GM21723 (cell line): ENCODE measurements at regions not wholly inside any gene's neighbourhood (a gene's known extent, or its start where the extent isn't known, plus 50 kb on each side); places are given as distances from the start of the nearest gene placed in this dataset.

Experiments used
- ATAC-seq: cut with Tn5 transposase; IDR thresholded peaks from one replicate; pipeline ENCODE4 v1.9.1; 2021; ENCODE audit warnings: mild to moderate bottlenecking, moderate library complexity; ENCODE audit not compliant: unreplicated experiment

- ATAC-seq = no peak
Observed at GRCh38 chr3:117234331-117234730, 524.8 kb downstream of the TUSC7 start.

- no peak for ATAC-seq
Observed at GRCh38 chr3:117235304-117235703, 525.7 kb downstream of the TUSC7 start.

- no peak for ATAC-seq
Observed at GRCh38 chr3:117238806-117239205, 529.2 kb downstream of the TUSC7 start.

- ATAC-seq = no peak
Observed at GRCh38 chr3:117243657-117244056, 534.1 kb downstream of the TUSC7 start.

GRCh38 chr3:117246771-117247555 lies 537.4 kb downstream of the TUSC7 start:
- ATAC-seq = no peak

GRCh38 chr3:117248153-117248552 lies 538.6 kb downstream of the TUSC7 start:
- ATAC-seq = no peak

GRCh38 chr3:117252208-117252607 lies 542.6 kb downstream of the TUSC7 start:
- ATAC-seq = no peak

- no peak for ATAC-seq
Observed at GRCh38 chr3:117252651-117253050, 543.1 kb downstream of the TUSC7 start.

- ATAC-seq = no peak
Observed at GRCh38 chr3:117253636-117254035, 544.1 kb downstream of the TUSC7 start.

GRCh38 chr3:117254985-117255384 lies 545.4 kb downstream of the TUSC7 start:
- no peak for ATAC-seq

- ATAC-seq = no peak
Observed at GRCh38 chr3:117255736-117256135, 546.2 kb downstream of the TUSC7 start.

- no peak for ATAC-seq
Observed at GRCh38 chr3:117261983-117262421, 552.4 kb downstream of the TUSC7 start.

- no peak for ATAC-seq
Observed at GRCh38 chr3:117263270-117263669, 553.7 kb downstream of the TUSC7 start.

GRCh38 chr3:117263745-117264144 lies 554.2 kb downstream of the TUSC7 start:
- no peak for ATAC-seq

GRCh38 chr3:117264204-117264994 lies 554.8 kb downstream of the TUSC7 start:
- no peak for ATAC-seq

- no peak for ATAC-seq
Observed at GRCh38 chr3:117266806-117267205, 557.2 kb downstream of the TUSC7 start.

GRCh38 chr3:117268318-117268717 lies 558.7 kb downstream of the TUSC7 start:
- ATAC-seq = no peak

GRCh38 chr3:117272274-117272673 lies 562.7 kb downstream of the TUSC7 start:
- ATAC-seq = no peak

GRCh38 chr3:117272876-117273523 lies 563.4 kb downstream of the TUSC7 start:
- no peak for ATAC-seq

- no peak for ATAC-seq
Observed at GRCh38 chr3:117277816-117278215, 568.2 kb downstream of the TUSC7 start.

GRCh38 chr3:117278424-117279190 lies 569.0 kb downstream of the TUSC7 start:
- peak; percentile 63 for ATAC-seq
